Naive thymus-derived CD4-positive, alpha-beta T cell (primary cell): ENCODE measurements at regions not wholly inside any gene's neighbourhood (a gene's known extent, or its start where the extent isn't known, plus 50 kb on each side); places are given as distances from the start of the nearest gene placed in this dataset.
"Not testable (repeated sequence)": the region's sequence is repeated elsewhere in the genome, so short reads cannot be mapped to it uniquely, and the experiment has no call there.

Experiments used
- ATAC-seq: fragments of 150-1000 bp; cut with Tn5 transposase; 2 replicates; pipeline ENCODE4 v1.10.0; 2021; ENCODE audit warnings: mild to moderate bottlenecking, moderate library complexity
- CTCF ChIA-PET: fragments of 350-600 bp; sonication (Branson Sonifier 250); formaldehyde crosslinking; loops from one replicate; lab custom pipeline; 2021; ENCODE audit warnings: antibody characterized with exemption; lab: Charles Lee
- POLR2A ChIA-PET: fragments of 350-600 bp; sonication (Branson Sonifier 250); formaldehyde crosslinking; loops from one replicate; lab custom pipeline; 2021; ENCODE audit warnings: antibody characterized with exemption, inconsistent platforms; lab: Charles Lee
- DNase-seq, 9 donors: peaks; one replicate each; pipeline versions ENCODE4 v3.0.0 to v3.0.0-alpha.2; 2020 to 2022; ENCODE audit warnings: mixed read lengths in 1 of 9
- H3K27ac ChIP-seq: one replicate; pipeline ENCODE4 v1.7.0; 2013; ENCODE audit warnings: mild to moderate bottlenecking, low read depth, low read length, moderate library complexity
- H3K27me3 ChIP-seq, 2 donors: one replicate each; pipeline ENCODE4 v1.7.0; 2013; ENCODE audit warnings: low read length in 2 of 2, mild to moderate bottlenecking in 2 of 2, moderate library complexity in 2 of 2; ENCODE audit not compliant: control insufficient read depth in 2 of 2, insufficient read depth in 2 of 2
- H3K36me3 ChIP-seq, 3 experiments: 1 replicate in 2 of 3; 2 replicates in 1 of 3; pipeline ENCODE4 v1.7.0; 2013; ENCODE audit warnings: low read length in 3 of 3, mild to moderate bottlenecking in 3 of 3, moderate library complexity in 1 of 3; ENCODE audit not compliant: insufficient read depth in 3 of 3, control insufficient read depth in 2 of 3
- H3K4me1 ChIP-seq, 2 donors: one replicate each; pipeline ENCODE4 v1.7.0; 2013; ENCODE audit warnings: low read length in 2 of 2, mild to moderate bottlenecking in 2 of 2, moderate library complexity in 1 of 2; ENCODE audit not compliant: control insufficient read depth in 2 of 2, insufficient read depth in 2 of 2
- H3K4me3 ChIP-seq: 2 replicates; pipeline ENCODE4 v1.7.0; 2013; ENCODE audit warnings: mild to moderate bottlenecking, low read length
- H3K9me3 ChIP-seq, 3 experiments: 1 replicate in 2 of 3; 2 replicates in 1 of 3; pipeline ENCODE4 v1.7.0; 2013; ENCODE audit warnings: low read length in 3 of 3; ENCODE audit not compliant: control insufficient read depth in 2 of 3
- H3K27ac Mint-ChIP-seq, 9 donors: one replicate each; pipeline ENCODE4 v1.8.0; 2020 to 2022; ENCODE audit warnings: mixed read lengths in 9 of 9, mild to moderate bottlenecking in 8 of 9, moderate library complexity in 5 of 9, inconsistent platforms in 2 of 9
- H3K27me3 Mint-ChIP-seq, 5 donors: one replicate each; pipeline ENCODE4 v1.8.0; 2021 to 2022; ENCODE audit warnings: mixed read lengths in 5 of 5, mild to moderate bottlenecking in 1 of 5
- H3K36me3 Mint-ChIP-seq, 5 donors: one replicate each; pipeline ENCODE4 v1.8.0; 2020 to 2022; ENCODE audit warnings: mixed read lengths in 5 of 5, mild to moderate bottlenecking in 3 of 5, inconsistent platforms in 1 of 5
- H3K4me1 Mint-ChIP-seq, 7 donors: one replicate each; pipeline ENCODE4 v1.8.0; 2020 to 2022; ENCODE audit warnings: mixed read lengths in 7 of 7, mild to moderate bottlenecking in 3 of 7, inconsistent platforms in 1 of 7
- H3K4me3 Mint-ChIP-seq, 10 donors: one replicate each; pipeline ENCODE4 v1.8.0; 2020 to 2022; ENCODE audit warnings: mild to moderate bottlenecking in 10 of 10, mixed read lengths in 10 of 10, moderate library complexity in 6 of 10, inconsistent platforms in 2 of 10
- H3K9me3 Mint-ChIP-seq, 11 donors: one replicate each; pipeline ENCODE4 v1.8.0; 2020 to 2022; ENCODE audit warnings: mixed read lengths in 11 of 11, mild to moderate bottlenecking in 4 of 11, inconsistent platforms in 1 of 11, moderate library complexity in 1 of 11
- intact Hi-C, 2 donors: fragments of 100-400 bp; cut with micrococcal nuclease; formaldehyde crosslinking; loops; one replicate each; pipeline ENCODE4 v1.15.1; 2023

GRCh38 chr13:82467626-82468025 is 1414.6 kb downstream of the SLITRK1 start:
- Histone ChIP-seq H3K27me3 (no peaks in the 10 kb centered on the region), H3K27ac (no peak overlapping the region), H3K4me1 (no peaks in the 10 kb centered on the region), H3K9me3 (no peaks in the 10 kb centered on the region), H3K4me3 (no peak overlapping the region), H3K36me3 (no peaks in the 10 kb centered on the region)
- Mint-ChIP-seq H3K36me3 (peaks cover 0 to 3% (median 0%) of the 10 kb centered on the region in 5 donors), H3K27ac (no peak overlapping the region), H3K4me3 (no peak overlapping the region), H3K9me3 (peaks cover 2 to 33% (median 7%) of the 10 kb centered on the region in 11 donors), H3K4me1 (no peaks in the 10 kb centered on the region), H3K27me3 (no peaks in the 10 kb centered on the region)
- POLR2A ChIA-PET, result no interaction called here
- CTCF ChIA-PET, result no interaction called here
- DNase-seq (no peak), ATAC-seq (no peak)
- intact Hi-C loops, result no loop called here

- intact Hi-C loops, H3K4me1 ChIP-seq, CTCF ChIA-PET, H3K36me3 Mint-ChIP-seq, H3K27ac Mint-ChIP-seq, H3K36me3 ChIP-seq, H3K9me3 ChIP-seq, H3K27me3 ChIP-seq, H3K27me3 Mint-ChIP-seq, H3K4me3 Mint-ChIP-seq, ATAC-seq, H3K4me1 Mint-ChIP-seq, DNase-seq, H3K27ac ChIP-seq, H3K4me3 ChIP-seq, POLR2A ChIA-PET: not testable (repeated sequence)
- H3K9me3 Mint-ChIP-seq, result peaks cover 0 to 41% (median 11%) of the 10 kb centered on the region in 11 donors
Measured at GRCh38 chr13:82459575-82459974, 1422.7 kb downstream of the SLITRK1 start.

GRCh38 chr13:82458169-82458568 is 1424.1 kb downstream of the SLITRK1 start:
- ChIA-PET POLR2A (no interaction called here), CTCF (no interaction called here)
- Mint-ChIP-seq H3K36me3 (no peaks in the 10 kb centered on the region), H3K27me3 (no peaks in the 10 kb centered on the region), H3K27ac (no peak overlapping the region), H3K4me3 (no peak overlapping the region), H3K4me1 (no peaks in the 10 kb centered on the region), H3K9me3 (peaks cover 3 to 42% (median 15%) of the 10 kb centered on the region in 11 donors)
- DNase-seq (no peak), ATAC-seq (no peak)
- intact Hi-C loops, result no loop called here
- H3K27me3 ChIP-seq, result no peaks in the 10 kb centered on the region
- H3K4me1 ChIP-seq, result no peaks in the 10 kb centered on the region
- no peak overlapping the region for H3K27ac ChIP-seq
- no peaks in the 10 kb centered on the region for H3K9me3 ChIP-seq
- H3K4me3 ChIP-seq, result no peak overlapping the region
- H3K36me3 ChIP-seq, result no peaks in the 10 kb centered on the region

- CTCF ChIA-PET, H3K9me3 ChIP-seq, intact Hi-C loops, H3K27ac ChIP-seq, H3K27me3 ChIP-seq, H3K4me3 ChIP-seq, DNase-seq, H3K27ac Mint-ChIP-seq, ATAC-seq, H3K4me1 ChIP-seq, H3K27me3 Mint-ChIP-seq, POLR2A ChIA-PET, H3K36me3 ChIP-seq, H3K4me3 Mint-ChIP-seq, H3K36me3 Mint-ChIP-seq, H3K4me1 Mint-ChIP-seq: not testable (repeated sequence)
- peaks cover 5 to 37% (median 15%) of the 10 kb centered on the region in 11 donors for H3K9me3 Mint-ChIP-seq
Measured at GRCh38 chr13:82457548-82457947, 1424.7 kb downstream of the SLITRK1 start.

- DNase-seq (no peak), ATAC-seq (no peak)
- H3K4me1 Mint-ChIP-seq, result no peaks in the 10 kb centered on the region
- peaks cover 0 to 7% (median 3%) of the 10 kb centered on the region in 11 donors for H3K9me3 Mint-ChIP-seq
- no peak overlapping the region for H3K27ac ChIP-seq
- H3K9me3 ChIP-seq, result no peaks in the 10 kb centered on the region
- no peaks in the 10 kb centered on the region for H3K27me3 Mint-ChIP-seq
- no peak overlapping the region for H3K4me3 Mint-ChIP-seq
- H3K36me3 Mint-ChIP-seq, result no peaks in the 10 kb centered on the region
- no peaks in the 10 kb centered on the region for H3K4me1 ChIP-seq
- no peak overlapping the region for H3K27ac Mint-ChIP-seq
- ChIA-PET CTCF (no interaction called here), POLR2A (no interaction called here)
- no peak overlapping the region for H3K4me3 ChIP-seq
- intact Hi-C loops, result no loop called here
- H3K27me3 ChIP-seq, result no peaks in the 10 kb centered on the region
- no peaks in the 10 kb centered on the region for H3K36me3 ChIP-seq
Measured at GRCh38 chr13:82447416-82448077, 1434.7 kb downstream of the SLITRK1 start.

- H3K36me3 ChIP-seq, result no peaks in the 10 kb centered on the region
- ATAC-seq, result no peak
- ChIA-PET POLR2A (no interaction called here), CTCF (no interaction called here)
- H3K4me1 ChIP-seq, result no peaks in the 10 kb centered on the region
- H3K27me3 ChIP-seq, result no peaks in the 10 kb centered on the region
- no peak for DNase-seq
- no peak overlapping the region for H3K4me3 ChIP-seq
- intact Hi-C loops, result no loop called here
- no peak overlapping the region for H3K27ac ChIP-seq
- no peaks in the 10 kb centered on the region for H3K36me3 Mint-ChIP-seq
- peaks cover 4 to 25% (median 9%) of the 10 kb centered on the region in 11 donors for H3K9me3 Mint-ChIP-seq
- H3K9me3 ChIP-seq, result peaks cover 0 to 5% (median 0%) of the 10 kb centered on the region in 3 experiments
- H3K27me3 Mint-ChIP-seq, result no peaks in the 10 kb centered on the region
- no peak overlapping the region for H3K4me3 Mint-ChIP-seq
- no peaks in the 10 kb centered on the region for H3K4me1 Mint-ChIP-seq
- H3K27ac Mint-ChIP-seq, result no peak overlapping the region
Measured at GRCh38 chr13:82439159-82439904, 1442.9 kb downstream of the SLITRK1 start.

GRCh38 chr13:82438320-82438719 is 1444.0 kb downstream of the SLITRK1 start:
- Mint-ChIP-seq H3K9me3 (peaks cover 4 to 25% (median 9%) of the 10 kb centered on the region in 11 donors), H3K4me1 (no peaks in the 10 kb centered on the region), H3K27ac (no peak overlapping the region), H3K27me3 (no peaks in the 10 kb centered on the region), H3K4me3 (no peak overlapping the region), H3K36me3 (no peaks in the 10 kb centered on the region)
- no peak overlapping the region for H3K27ac ChIP-seq
- H3K27me3 ChIP-seq, result no peaks in the 10 kb centered on the region
- DNase-seq (no peak), ATAC-seq (no peak)
- no peak overlapping the region for H3K4me3 ChIP-seq
- intact Hi-C loops, result no loop called here
- ChIA-PET POLR2A (no interaction called here), CTCF (no interaction called here)
- H3K4me1 ChIP-seq, result no peaks in the 10 kb centered on the region
- H3K9me3 ChIP-seq, result peaks cover 0 to 5% (median 0%) of the 10 kb centered on the region in 3 experiments
- H3K36me3 ChIP-seq, result no peaks in the 10 kb centered on the region
